PC-9 (cell line): ENCODE measurements at regions not wholly inside any gene's neighbourhood (a gene's known extent, or its start where the extent isn't known, plus 50 kb on each side); places are given as distances from the start of the nearest gene placed in this dataset.

Experiments
- EZH2 ChIP-seq: fragments of 200-600 bp; sonication (generic); IDR thresholded peaks from 2 replicates; pipeline ENCODE4 v1.8.0; 2017; ENCODE audit warnings: antibody characterized with exemption, low read depth
- TF ChIP-seq, protein P1 (sequence below): fragments of 200-600 bp; sonication (generic); conservative IDR thresholded peaks from 2 replicates; pipeline ENCODE4 v1.6.1; 2017; ENCODE audit warnings: mixed run types, antibody characterized with exemption, mild to moderate bottlenecking, moderate library complexity

DNA sequence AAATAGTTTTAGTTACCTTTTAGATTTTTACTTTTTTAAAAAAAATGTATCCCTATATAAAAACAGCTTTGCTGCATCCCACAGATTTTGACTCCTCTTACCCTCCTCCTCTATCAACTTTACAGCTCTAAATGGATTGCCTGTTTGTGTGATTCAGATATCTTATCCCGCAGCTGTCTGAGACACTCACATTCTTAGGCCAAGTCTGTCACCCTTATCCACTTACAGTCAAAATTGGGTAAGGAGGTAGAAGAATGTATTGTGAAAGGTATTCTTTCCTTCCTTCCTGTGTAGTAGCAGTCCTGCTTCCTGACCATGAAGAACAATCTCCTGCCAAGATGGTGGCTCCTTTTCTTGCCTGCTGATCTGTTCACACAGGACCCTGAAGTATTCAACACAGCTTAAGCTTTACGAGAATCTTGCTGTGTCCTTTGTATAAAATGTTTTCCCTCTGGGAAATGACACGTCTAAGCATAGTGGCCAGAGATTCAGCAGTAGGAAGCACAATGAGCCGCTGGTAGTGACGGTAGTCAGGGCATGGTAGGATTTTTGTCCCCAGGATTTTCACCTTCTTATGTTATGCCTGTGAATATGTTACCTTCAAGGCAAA, 67.7 kb upstream of the ST8SIA4 start:
- TF ChIP-seq, protein P1, sequence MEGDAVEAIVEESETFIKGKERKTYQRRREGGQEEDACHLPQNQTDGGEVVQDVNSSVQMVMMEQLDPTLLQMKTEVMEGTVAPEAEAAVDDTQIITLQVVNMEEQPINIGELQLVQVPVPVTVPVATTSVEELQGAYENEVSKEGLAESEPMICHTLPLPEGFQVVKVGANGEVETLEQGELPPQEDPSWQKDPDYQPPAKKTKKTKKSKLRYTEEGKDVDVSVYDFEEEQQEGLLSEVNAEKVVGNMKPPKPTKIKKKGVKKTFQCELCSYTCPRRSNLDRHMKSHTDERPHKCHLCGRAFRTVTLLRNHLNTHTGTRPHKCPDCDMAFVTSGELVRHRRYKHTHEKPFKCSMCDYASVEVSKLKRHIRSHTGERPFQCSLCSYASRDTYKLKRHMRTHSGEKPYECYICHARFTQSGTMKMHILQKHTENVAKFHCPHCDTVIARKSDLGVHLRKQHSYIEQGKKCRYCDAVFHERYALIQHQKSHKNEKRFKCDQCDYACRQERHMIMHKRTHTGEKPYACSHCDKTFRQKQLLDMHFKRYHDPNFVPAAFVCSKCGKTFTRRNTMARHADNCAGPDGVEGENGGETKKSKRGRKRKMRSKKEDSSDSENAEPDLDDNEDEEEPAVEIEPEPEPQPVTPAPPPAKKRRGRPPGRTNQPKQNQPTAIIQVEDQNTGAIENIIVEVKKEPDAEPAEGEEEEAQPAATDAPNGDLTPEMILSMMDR: no peak
- no peak for TF ChIP-seq EZH2
